ENCODE measurements at regions not wholly inside any gene's neighbourhood (a gene's known extent, or its start where the extent isn't known, plus 50 kb on each side); places are given as distances from the start of the nearest gene placed in this dataset.

DNA sequence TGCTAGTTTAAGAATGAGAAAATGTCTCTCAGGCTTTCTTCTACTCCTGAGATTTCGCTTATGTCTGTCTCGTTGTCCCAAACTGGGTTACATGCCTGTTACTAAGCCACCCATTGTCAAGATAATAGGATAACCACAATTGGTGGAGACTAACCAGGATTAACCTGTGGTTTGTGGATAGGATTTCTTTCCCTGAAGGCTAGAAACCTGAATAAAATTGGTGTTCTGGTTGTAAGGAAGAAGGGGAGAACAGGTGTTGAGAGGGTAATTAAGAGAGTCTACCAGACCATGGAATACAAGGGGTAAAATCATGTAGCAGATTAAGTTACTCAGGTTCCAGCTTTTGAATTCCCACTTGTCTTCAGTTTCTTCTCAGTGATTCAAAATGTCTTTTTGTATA, 225.4 kb downstream of the CPE start:
- Mint-ChIP-seq H3K27ac (no peak overlapping the region), H3K4me3 (no peak overlapping the region), H3K9me3 (no peaks in the 10 kb centered on the region; a peak in 1 of 5 replicates), H3K27me3 (ENCODE audit: low read depth) (no peaks in the 10 kb centered on the region), H3K36me3 (ENCODE audit: insufficient read depth in 1 of 3, low read depth in 3 of 3) (no peaks in the 10 kb centered on the region), H3K4me1 (peaks cover under 1 to 1% of the 10 kb centered on the region in 2 experiments)
- Histone ChIP-seq H2AK5ac (ENCODE audit: insufficient read length, low read length) (no peak overlapping the region), H3K4me1 (ENCODE audit: insufficient read depth, low read length) (no peaks in the 10 kb centered on the region), H4K5ac (ENCODE audit: insufficient read length, low read depth, low read length) (no peak overlapping the region), H2BK15ac (ENCODE audit: low read depth, low read length) (no peak overlapping the region), H2BK120ac (ENCODE audit: low read depth, low read length, poor library complexity, severe bottlenecking) (no peak overlapping the region), H3K79me2 (ENCODE audit: insufficient read depth, low read length) (no peaks in the 10 kb centered on the region), H3K14ac (ENCODE audit: insufficient read depth, low read length) (no peak overlapping the region), H3K27me3 (ENCODE audit: insufficient read depth, low read length) (no peaks in the 10 kb centered on the region; the same call in 1 of the 2 replicates), H4K91ac (ENCODE audit: insufficient read length, low read depth, low read length) (no peak overlapping the region), H3K9me3 (ENCODE audit: control insufficient read depth, low read depth, low read length) (no peaks in the 10 kb centered on the region), H3K23ac (ENCODE audit: insufficient read length, low read depth, low read length) (no peak overlapping the region), H3K27ac (ENCODE audit: insufficient read length, low read depth, low read length) (no peak overlapping the region), H3K4me2 (ENCODE audit: insufficient read depth, insufficient read length, low read length) (no peak overlapping the region), H4K8ac (replicated peaks; ENCODE audit: insufficient read length, low read depth, low read length) (no peak overlapping the region), H3K79me1 (ENCODE audit: insufficient read depth, low read depth, low read length, poor library complexity, severe bottlenecking) (no peaks in the 10 kb centered on the region), H3K23me2 (ENCODE audit: insufficient read length, low read depth, low read length, poor library complexity, severe bottlenecking) (no peaks in the 10 kb centered on the region), H3K4ac (ENCODE audit: low read depth, low read length) (no peak overlapping the region), H2BK5ac (ENCODE audit: insufficient read length, low read length) (no peak overlapping the region), H2BK20ac (ENCODE audit: low read depth, low read length, poor library complexity, severe bottlenecking) (no peak overlapping the region), H3T11ph (ENCODE audit: low read length) (no peak overlapping the region), H3K9ac (ENCODE audit: extremely low read depth, insufficient read length, low read length) (no peak overlapping the region), H2AFZ (ENCODE audit: low read length) (no peak overlapping the region), H2BK12ac (ENCODE audit: insufficient read length, low read depth, low read length) (no peak overlapping the region), H3K56ac (ENCODE audit: insufficient read length, low read depth, low read length) (no peak overlapping the region), H3K18ac (ENCODE audit: insufficient read length, low read depth, low read length) (no peak overlapping the region), H4K20me1 (ENCODE audit: control insufficient read depth, insufficient read depth, insufficient read length) (no peaks in the 10 kb centered on the region)
- no CpG with 5 or more reads among the region's 2 CpGs for WGBS (ENCODE audit: extremely low coverage, insufficient read length, low lambda C conversion rate)
- no peak for DNase-seq
- TF ChIP-seq, protein P1, sequence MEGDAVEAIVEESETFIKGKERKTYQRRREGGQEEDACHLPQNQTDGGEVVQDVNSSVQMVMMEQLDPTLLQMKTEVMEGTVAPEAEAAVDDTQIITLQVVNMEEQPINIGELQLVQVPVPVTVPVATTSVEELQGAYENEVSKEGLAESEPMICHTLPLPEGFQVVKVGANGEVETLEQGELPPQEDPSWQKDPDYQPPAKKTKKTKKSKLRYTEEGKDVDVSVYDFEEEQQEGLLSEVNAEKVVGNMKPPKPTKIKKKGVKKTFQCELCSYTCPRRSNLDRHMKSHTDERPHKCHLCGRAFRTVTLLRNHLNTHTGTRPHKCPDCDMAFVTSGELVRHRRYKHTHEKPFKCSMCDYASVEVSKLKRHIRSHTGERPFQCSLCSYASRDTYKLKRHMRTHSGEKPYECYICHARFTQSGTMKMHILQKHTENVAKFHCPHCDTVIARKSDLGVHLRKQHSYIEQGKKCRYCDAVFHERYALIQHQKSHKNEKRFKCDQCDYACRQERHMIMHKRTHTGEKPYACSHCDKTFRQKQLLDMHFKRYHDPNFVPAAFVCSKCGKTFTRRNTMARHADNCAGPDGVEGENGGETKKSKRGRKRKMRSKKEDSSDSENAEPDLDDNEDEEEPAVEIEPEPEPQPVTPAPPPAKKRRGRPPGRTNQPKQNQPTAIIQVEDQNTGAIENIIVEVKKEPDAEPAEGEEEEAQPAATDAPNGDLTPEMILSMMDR (conservative IDR thresholded peaks at IDR 0.05): no peak

All from H9 (cell line).